Epithelial cell of esophagus (primary cell): ENCODE measurements at regions not wholly inside any gene's neighbourhood (a gene's known extent, or its start where the extent isn't known, plus 50 kb on each side); places are given as distances from the start of the nearest gene placed in this dataset.

ENCODE experiments used
- DNase-seq: peaks from one replicate; pipeline ENCODE4 v3.0.0; 2010; ENCODE audit warnings: low read depth
- H3K4me3 ChIP-seq: 2 replicates; pipeline ENCODE4 v1.5.1; 2011; ENCODE audit warnings: mild to moderate bottlenecking, low read length, control low read depth
- TF ChIP-seq, protein P1 (sequence below): IDR thresholded peaks from 2 replicates; pipeline ENCODE4 v1.5.1; 2011; ENCODE audit warnings: low read depth, mild to moderate bottlenecking, low read length, control low read depth, inconsistent platforms; ENCODE audit not compliant: insufficient read depth; ENCODE audit errors: missing control alignments

DNA sequence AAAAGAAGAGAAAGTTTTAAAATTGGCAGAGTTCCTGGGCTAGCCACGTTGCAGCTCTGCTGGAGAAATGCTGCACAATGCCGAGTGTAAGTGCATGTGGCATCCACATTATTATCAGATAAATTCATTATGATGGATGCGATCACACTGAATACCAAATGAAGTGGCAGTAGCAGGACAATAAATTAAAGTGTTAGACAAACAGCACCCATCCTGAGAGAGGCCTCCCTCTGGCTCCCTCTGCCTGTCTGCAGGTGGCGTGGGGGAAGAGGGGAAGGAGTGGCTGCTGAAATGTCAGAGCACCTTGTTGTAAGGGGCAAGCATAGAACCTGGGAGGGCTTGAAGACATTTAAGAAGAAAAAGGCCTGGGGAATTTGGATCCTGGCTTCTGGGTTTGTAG, 324.1 kb downstream of the HAPSTR1 start:
- no peak for DNase-seq
- no peak overlapping the region for H3K4me3 ChIP-seq
- TF ChIP-seq, protein P1, sequence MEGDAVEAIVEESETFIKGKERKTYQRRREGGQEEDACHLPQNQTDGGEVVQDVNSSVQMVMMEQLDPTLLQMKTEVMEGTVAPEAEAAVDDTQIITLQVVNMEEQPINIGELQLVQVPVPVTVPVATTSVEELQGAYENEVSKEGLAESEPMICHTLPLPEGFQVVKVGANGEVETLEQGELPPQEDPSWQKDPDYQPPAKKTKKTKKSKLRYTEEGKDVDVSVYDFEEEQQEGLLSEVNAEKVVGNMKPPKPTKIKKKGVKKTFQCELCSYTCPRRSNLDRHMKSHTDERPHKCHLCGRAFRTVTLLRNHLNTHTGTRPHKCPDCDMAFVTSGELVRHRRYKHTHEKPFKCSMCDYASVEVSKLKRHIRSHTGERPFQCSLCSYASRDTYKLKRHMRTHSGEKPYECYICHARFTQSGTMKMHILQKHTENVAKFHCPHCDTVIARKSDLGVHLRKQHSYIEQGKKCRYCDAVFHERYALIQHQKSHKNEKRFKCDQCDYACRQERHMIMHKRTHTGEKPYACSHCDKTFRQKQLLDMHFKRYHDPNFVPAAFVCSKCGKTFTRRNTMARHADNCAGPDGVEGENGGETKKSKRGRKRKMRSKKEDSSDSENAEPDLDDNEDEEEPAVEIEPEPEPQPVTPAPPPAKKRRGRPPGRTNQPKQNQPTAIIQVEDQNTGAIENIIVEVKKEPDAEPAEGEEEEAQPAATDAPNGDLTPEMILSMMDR: no peak

- H3K4me3 ChIP-seq: no peak overlapping the region
These were observed 326.5 kb downstream of the HAPSTR1 start for GRCh38 chr16:9417898-9418297.

DNA sequence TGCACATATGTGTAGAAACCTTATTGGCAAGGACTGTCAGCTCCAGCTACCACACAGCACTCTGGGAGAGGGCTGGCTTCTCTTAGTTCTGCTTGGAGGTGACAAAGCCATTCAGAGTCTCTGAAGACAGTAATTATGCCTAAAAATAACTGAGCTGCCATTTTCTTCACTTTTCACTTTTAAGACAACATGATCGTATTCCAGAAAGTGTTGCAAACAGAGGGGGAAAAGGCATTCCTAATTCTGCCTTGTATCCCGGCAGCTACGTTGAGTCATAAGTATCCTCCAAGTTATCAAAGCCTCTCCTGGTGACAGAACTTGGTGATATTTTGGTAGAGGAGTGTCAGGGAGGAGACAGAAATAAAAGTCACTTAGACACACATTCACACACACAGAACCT, 327.7 kb downstream of the HAPSTR1 start:
- TF ChIP-seq, protein P1: no peak
- no peak for DNase-seq
- no peak overlapping the region for H3K4me3 ChIP-seq

More at GRCh38 chr16:9417898-9418297, 326.5 kb downstream of the HAPSTR1 start:
- DNase-seq: no peak
- TF ChIP-seq, protein P1: no peak

DNA sequence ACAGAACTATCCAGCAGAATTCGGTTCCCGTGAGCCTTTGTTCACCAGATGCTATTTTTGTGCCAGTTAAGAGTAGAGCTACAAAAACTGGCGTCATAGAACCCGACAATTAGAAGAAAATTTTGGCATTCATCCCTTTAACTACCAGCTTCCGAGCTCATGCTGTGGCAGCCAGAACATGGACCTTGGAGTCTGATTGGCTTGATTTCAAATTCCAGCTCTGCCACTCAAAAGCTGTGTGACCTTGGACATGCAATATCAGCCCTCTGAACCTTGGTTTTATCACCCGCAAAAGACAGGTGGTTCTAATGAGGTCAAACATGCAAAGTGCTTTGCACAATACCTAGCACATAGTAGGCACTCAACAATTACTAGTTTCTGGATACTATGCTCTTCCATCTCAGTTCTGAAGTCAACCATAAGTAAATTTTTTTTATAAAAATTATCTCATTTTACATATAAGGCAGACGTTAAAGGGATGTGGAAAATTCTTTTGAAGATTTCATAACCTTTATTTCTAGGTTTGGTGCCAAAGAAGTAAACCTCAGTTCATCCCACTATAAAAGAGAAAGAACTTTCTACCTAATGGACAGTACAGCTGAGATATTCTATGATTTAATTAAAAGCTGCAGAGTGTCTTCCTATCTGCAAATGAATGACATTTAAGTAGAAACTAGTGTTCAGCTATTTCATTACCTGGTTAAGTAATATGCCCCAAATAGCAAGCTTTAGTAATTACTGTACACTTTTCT, 331.5 kb downstream of the HAPSTR1 start:
- TF ChIP-seq, protein P1: no peak
- no peak for DNase-seq
- no peak overlapping the region for H3K4me3 ChIP-seq

GRCh38 chr16:9425236-9425635, 333.8 kb downstream of the HAPSTR1 start:
- no peak for DNase-seq
- no peak overlapping the region for H3K4me3 ChIP-seq
- TF ChIP-seq, protein P1: no peak

DNA sequence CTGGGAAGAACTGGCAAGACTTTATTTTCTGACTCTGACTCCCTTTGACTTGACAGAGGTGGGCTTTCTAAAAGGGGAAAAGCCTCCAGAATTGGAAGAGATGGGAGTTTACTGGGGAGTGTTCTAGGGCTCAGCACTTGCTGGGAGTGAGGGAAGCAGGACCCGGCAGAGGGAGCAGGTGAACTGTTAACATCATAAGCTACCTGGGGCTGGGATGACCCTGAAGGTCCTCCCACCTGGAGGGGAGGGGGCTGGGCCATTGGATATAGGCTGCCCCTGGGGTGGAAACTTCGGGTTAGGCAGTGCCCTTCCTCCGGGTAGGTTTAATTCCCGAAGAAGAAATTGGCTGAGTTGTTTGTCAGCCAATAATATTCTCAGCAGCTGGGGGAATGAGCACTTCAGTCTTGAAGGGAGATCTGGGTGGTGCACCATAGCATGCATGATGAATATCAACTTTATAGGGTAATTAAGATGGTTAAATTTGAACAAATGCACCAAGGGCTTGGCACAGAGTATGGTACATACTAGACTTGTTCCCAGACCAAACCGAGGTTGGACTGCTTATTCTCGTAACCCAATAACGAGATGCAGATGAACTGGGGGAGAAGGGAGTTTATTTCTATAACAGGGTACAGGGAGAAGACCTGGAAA, 337.0 kb downstream of the HAPSTR1 start:
- TF ChIP-seq, protein P1: no peak
- no peak for DNase-seq
- H3K4me3 ChIP-seq: no peak overlapping the region

GRCh38 chr16:9429646-9430330, 338.3 kb downstream of the HAPSTR1 start:
- no peak overlapping the region for H3K4me3 ChIP-seq
- TF ChIP-seq, protein P1: no peak
- DNase-seq: no peak
